Suppressor macrophage (primary cell): ENCODE measurements at regions not wholly inside any gene's neighbourhood (a gene's known extent, or its start where the extent isn't known, plus 50 kb on each side); places are given as distances from the start of the nearest gene placed in this dataset.

ENCODE experiments used
- DNase-seq, 4 experiments: peaks; one replicate each; pipeline ENCODE4 v3.0.0-alpha.2; 2020 to 2022

- DNase-seq = no peak
Measured at GRCh38 chr15:31897746-31898145, 132.6 kb upstream of the CHRNA7 start.

GRCh38 chr15:31901501-31901900 lies 128.8 kb upstream of the CHRNA7 start:
- DNase-seq = no peak

- peak in 2 of 4 experiments; percentile 0 to 3 for DNase-seq
Measured at GRCh38 chr15:31905054-31905453, 125.3 kb upstream of the CHRNA7 start.

- no peak for DNase-seq
Measured at GRCh38 chr15:31925541-31925940, 104.8 kb upstream of the CHRNA7 start.

- no peak for DNase-seq
Measured at GRCh38 chr15:31930967-31931366, 99.3 kb upstream of the CHRNA7 start.

- no peak for DNase-seq
Measured at GRCh38 chr15:31932576-31932975, 97.7 kb upstream of the CHRNA7 start.

- DNase-seq = no peak
Measured at GRCh38 chr15:31934821-31935220, 95.5 kb upstream of the CHRNA7 start.

- no peak for DNase-seq
Measured at GRCh38 chr15:31953478-31953877, 76.8 kb upstream of the CHRNA7 start.

- no peak for DNase-seq
Measured at GRCh38 chr15:31954374-31955172, 75.7 kb upstream of the CHRNA7 start.

GRCh38 chr15:31955734-31956133 lies 74.6 kb upstream of the CHRNA7 start:
- DNase-seq = no peak

GRCh38 chr15:31957581-31957980 lies 72.7 kb upstream of the CHRNA7 start:
- no peak for DNase-seq

GRCh38 chr15:31964586-31965307 lies 65.6 kb upstream of the CHRNA7 start:
- no peak for DNase-seq

- no peak for DNase-seq
Measured at GRCh38 chr15:31970007-31970406, 60.3 kb upstream of the CHRNA7 start.

- DNase-seq = no peak
Measured at GRCh38 chr15:31973197-31973596, 57.1 kb upstream of the CHRNA7 start.

GRCh38 chr15:31974154-31974794 lies 56.0 kb upstream of the CHRNA7 start:
- DNase-seq = no peak

GRCh38 chr15:31974855-31975829 lies 55.2 kb upstream of the CHRNA7 start:
- peak; percentile 44 to 70 (median 50) for DNase-seq

- DNase-seq = no peak
Measured at GRCh38 chr15:31975830-31976229, 54.5 kb upstream of the CHRNA7 start.

- no peak for DNase-seq
Measured at GRCh38 chr15:31977138-31977537, 53.2 kb upstream of the CHRNA7 start.

GRCh38 chr15:31977812-31978661 lies 52.3 kb upstream of the CHRNA7 start:
- DNase-seq = peak; percentile 58 to 85 (median 69)
